ENCODE measurements at regions not wholly inside any gene's neighbourhood (a gene's known extent, or its start where the extent isn't known, plus 50 kb on each side); places are given as distances from the start of the nearest gene placed in this dataset.

DNA sequence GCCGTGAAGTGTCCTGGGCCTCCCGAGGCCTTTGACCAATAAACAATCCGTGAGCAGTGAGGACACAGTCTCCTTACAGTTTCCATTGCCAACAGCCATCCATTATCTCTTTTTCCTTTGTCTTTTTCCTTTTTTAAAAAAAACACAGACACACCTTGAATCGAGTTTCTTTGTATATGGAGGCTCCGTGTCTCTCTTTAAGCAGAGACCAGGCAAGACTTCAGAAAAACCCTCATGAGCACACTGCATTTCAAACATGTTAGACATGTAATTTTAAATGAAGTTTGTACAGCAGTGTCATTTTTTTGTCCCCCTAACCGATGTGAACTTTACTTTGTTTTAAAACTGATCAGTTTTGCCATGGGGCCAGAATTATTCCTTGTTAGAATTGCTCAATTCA lies 111.1 kb downstream of the SPTSSA start:
- DNase-seq (ENCODE audit: low read depth in 2 of 2) = no peak

DNA sequence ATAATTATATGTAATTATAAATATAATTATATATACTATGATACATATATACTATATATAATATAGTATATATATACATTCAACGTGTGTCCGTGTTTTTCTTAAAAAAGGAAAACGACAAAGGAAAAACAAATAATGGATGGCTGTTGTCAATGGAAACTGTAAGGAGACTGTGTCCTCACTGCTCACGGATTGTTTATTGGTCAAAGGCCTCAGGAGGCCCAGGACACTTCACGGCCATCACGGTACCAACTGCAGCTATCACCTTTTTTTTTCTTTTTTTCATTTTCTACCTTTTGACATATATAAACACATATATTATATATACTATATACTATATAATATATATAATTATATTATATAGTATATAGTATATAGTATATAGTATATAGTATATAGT lies 113.4 kb downstream of the SPTSSA start:
- no peak for DNase-seq (ENCODE audit: low read depth in 2 of 2)

DNA sequence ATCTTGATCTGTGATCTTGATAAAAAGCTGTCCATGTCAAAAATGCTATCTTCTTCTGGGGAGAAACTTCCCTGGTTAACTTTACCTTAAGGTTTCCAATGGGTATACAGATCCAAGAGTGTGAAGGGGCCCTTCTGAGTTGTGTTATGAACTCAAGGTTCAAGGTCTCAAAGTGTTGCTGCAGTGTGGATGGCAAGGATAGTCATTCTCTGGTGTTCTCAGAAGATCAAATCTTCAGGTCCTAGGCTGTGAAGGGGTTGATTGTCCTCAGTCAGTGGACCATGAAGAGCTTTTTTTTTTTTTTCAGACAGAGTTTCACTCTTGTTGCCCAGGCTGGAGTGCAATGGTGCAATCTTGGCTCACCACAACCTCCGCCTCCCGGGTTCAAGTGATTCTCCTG lies 114.4 kb downstream of the SPTSSA start:
- DNase-seq (ENCODE audit: low read depth in 2 of 2) = no peak

DNA sequence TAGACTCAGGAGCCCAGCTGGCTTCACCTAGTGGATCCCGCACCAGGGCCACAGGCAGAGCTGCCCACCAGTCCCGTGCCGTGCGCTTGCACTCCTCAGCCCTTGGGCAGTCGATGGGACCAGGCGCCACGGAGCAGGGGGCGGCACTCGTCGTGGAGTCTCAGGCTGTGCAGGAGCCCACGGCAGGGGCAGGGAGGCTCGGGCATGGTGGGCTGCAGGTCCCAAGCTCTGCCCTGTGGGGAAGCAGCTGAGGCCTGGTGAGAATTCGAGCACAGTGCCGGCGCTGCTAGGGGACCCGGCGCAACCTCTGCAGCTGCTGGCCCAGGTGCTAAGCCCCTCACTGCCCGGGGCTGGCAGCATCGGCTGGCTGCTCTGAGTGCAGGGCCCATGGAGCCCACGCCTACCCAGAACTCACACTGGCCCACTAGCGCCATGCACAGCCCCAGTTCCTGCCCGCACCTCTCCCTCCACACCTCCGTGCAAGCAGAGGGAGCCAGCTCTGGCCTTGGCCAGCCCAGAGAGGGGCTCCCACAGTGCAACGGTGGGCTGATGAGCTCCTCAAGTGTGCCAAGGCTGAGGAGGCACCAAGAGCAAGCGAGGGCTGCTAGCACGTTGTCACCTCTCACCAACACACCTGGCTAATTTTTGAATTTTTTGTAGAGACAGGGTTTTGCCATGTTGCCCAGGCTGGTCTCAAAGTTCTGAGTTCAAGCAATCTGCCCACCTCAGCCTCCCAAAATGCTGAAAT lies 116.1 kb downstream of the SPTSSA start:
- no peak for DNase-seq (ENCODE audit: low read depth in 2 of 2)

DNA sequence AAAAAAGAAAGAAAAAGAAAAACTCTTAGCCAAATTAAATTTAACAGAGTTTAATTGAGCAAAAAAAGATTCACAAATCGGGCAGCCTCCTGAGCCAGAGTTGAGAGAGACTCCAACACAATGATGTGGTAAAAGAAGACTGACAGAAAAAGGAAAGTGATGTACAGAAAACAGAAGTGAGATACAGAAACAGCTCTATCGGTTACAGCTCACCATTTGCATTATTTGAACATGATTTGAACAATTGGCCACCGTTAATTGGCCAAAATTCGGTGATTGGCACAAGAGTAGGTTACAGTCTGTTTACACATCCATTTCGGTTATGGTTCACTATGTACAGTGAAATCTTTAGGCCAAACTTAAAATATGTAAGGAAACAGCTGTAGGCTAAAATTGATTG lies 117.7 kb downstream of the SPTSSA start:
- DNase-seq (ENCODE audit: low read depth in 2 of 2) = no peak

DNA sequence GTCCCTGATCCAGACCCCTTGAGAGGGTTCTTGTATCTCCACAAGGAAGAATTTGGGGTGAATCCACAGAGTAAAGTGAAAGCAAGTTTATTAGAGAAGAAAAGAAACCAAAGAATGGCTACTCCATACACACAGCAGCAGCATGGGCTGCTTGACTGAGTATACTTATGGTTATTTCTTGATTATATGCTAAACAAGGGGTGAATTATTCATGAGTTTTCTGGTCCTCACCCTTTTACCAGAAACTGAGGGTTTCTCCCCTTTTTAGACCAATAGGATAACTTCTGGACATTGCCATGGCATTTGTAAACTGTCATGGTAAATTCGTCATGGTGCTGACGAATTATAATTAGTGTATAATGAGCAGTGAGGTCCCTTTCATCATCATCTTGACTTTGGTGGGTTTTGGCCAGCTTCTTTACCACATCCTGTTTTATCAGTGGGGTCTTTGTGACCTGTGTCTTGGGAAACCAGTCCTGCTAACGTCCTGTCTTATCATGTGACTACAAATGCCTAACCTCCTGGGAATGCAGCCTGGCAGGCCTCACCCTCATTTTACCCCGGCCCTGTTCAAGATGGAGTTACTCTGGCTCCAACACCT lies 121.9 kb downstream of the SPTSSA start:
- no peak for DNase-seq (ENCODE audit: low read depth in 2 of 2)

DNA sequence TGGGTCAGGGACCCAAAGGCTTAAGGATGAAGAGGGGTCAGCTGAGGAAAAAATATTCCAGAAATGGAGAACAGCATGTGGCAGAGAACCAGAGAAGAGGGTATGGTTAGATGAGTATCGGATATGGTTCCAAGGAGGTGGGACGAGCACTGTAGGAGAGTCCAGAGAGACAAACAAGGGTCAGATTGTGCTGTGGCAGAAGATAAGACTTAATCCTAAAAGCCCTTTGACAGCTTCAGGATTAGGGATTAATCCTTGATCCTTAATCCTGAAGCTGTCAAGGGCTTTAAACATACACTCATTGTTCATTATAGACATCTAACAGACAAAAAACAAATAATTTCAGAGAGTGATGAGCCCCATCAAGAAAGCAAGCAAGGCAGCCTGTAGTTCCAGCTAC lies 124.0 kb downstream of the SPTSSA start:
- DNase-seq (ENCODE audit: low read depth in 2 of 2) = no peak

DNA sequence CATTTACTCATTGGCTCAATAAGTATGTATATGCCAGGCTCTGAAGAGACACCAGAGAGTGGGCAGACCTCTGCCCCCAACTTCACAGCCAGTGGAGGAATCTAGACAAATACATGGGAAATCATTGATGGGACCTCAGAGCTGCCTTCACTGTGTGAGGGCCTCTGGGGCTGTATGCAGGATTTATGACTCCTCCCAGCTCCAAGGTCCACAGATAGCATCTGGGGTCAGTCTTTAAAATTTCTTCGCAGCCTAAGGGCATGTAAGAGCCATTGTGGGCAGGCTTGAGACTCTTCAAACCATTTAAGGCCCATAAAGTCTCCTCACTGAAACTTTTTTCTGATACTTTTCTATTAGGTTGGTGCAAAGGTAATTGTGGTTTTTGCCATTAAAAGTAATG lies 125.5 kb downstream of the SPTSSA start:
- DNase-seq (ENCODE audit: low read depth in 2 of 2) = no peak

DNA sequence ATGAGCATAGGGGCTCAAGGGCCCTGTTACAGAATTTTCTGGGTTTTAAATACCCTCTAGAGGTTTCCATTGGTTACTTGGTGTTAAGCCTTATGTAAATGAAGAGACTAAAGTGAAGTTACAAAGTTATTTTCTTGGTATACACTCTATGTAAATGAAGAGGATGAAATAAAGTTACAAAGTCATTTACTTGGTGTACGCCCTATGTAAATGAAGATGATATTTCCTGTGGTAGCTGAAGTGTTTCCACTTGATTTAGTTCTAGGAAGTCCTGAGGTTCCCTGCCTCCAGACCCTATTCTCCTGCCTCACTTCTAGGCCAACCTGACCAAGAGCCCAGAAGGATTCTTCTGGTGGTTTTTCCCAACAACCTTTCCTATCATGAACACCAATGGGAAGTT lies 126.1 kb downstream of the SPTSSA start:
- DNase-seq (ENCODE audit: low read depth in 2 of 2) = no peak

DNA sequence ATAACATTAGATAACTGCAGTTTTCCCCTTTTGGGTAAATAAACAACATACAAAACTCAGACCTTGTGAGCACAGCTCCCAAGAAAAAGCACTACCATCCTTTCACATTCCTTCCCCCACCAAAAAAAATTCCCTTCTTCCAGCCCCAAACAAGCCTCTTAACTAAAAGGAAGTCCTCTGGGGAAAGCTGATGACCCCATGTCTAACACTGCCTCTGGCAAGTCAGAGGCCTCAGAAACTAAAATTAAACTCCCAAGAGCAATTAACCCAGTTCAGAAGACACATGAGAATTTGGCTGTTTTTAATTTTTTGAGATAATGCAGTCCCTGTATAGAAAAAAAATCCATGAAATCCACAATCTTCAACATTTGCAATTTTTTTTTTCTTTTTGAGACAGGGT lies 127.7 kb downstream of the SPTSSA start:
- DNase-seq (ENCODE audit: low read depth in 2 of 2) = no peak

DNA sequence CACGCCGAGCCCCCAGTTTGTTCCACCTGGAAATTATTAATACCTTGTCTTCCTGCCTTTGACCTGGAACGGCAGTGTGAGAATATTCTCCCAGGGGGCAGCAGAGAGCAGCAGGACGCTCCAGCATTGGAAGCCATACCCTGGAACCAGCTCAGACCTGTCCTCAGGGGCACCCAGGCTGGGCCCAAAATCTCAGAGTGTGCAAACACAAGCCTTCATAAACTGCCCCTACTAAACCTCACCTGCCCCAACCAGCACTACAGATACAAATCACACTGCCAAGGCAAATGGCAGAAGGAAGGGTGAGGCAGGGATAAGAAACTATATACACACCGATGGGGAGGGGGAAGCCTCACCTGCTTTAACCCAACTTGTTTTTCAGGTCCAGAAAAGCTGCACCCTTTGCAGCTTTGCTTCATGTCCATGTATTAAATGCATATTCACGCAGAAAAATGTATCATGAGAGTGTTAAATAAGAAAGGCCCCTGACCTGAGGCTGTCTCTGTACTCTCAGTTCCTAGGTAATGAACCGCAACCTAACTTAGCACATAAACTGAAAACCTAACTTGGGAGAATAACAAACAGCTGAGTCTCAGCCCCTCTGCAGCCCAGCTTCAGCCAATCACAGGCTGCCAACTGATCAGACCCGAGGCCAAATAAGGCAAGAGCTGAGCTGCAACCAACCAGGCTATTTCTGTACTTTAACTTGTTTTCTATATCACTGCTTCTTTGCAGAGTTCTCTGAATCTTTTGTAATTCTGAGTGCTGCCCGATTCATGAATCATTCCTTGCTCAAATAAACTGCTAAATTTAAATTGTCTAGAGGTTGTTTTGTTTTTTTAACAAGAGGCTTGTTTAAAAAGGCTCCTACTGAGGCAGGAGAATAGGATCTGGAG lies 130.1 kb downstream of the SPTSSA start:
- peak; percentile 19 to 42 for DNase-seq (ENCODE audit: low read depth in 2 of 2)

DNA sequence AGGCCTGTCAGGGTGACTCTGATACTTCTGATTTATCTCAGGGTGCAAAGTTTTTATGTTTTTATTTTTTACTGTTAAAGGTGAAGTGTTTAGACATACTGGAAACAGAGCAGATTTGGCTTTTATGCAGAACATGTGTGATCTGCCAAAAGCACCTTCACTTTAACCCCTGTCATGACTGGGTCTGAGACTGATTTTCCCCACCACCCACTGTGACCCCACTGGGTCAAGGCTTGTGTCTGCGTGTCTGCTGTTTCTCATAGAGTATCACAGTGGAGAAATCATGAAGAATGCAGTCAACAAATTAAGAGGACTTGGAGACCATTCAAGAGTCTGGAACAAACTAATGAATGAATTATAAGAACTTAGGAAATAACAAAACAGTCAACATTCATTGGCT lies 131.2 kb downstream of the SPTSSA start:
- DNase-seq (ENCODE audit: low read depth in 2 of 2) = no peak

DNA sequence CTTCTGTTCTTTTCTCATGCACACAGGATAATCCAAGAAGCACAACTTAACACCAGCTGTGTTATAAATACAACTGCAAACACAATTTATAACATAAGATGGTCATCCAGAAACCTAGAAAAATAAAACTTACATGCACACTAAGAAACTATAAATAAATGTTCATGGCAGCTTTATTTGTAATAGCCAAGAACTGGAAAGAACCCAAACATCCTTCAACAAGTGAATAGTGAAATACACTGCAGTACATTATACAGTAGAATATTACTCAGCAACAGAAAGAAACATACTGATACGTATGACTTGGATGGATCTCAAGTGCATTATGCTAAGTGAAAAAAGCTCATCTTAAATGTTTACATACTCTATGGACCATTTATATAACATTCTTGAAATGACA lies 132.7 kb downstream of the SPTSSA start:
- no peak for DNase-seq (ENCODE audit: low read depth in 2 of 2)

DNA sequence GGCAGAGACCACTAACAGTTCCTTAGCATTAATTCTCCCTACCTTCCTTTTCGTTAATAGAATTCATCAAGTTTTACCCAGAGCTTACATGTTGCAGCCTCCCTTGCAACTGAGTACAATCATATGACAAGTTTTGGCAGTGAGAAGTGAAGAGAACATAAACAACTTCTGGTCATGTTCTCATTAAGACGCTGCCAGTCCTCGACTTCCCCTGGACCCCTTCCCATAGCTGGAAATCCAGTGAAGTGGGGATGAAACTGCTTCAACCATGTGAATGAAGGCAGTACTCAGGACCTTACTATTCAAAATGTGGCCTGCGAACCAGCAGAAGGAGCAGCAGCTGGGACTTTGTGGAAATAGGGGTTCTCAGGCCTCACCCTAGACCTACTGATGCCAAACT lies 133.9 kb downstream of the SPTSSA start:
- no peak for DNase-seq (ENCODE audit: low read depth in 2 of 2)

DNA sequence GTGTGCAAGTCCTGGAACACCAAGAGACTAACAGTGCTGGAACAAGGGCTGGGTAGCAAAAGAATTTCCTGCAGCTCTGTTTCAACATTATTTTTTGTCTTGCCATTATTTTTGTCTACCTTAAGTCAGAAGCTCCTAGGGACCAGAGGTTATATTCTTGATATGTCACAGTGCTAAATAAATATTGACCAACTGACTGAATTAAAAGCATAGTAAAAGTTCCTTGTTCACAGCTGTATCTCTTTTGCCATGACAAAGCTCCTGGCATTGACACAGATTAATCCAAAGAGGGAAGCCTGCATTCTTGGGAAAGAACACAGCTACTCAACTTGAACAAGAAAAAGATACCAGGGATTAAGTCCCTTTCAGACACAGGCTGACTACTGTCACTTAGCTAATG lies 136.5 kb downstream of the SPTSSA start:
- DNase-seq (ENCODE audit: low read depth in 2 of 2) = no peak

DNA sequence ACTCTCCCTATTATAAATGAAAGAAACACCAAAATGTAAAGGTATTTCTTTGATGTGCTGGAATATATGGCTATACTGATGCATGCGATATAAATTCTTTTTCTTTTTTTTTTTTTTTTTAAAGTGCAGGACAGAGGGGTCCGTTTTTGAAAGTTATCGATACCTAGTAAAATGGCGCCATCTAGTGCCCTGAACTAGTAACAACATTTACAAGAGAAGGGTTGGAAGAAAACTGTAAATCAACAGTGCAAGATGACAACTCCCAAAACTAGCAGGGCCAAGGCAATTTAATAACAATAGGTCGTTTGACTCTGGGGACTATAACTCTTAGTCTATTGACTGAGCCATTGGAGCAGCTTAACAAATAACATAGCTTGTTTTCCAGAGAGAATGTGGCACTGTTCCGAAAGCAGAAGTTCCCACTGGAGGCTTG lies 137.7 kb downstream of the SPTSSA start:
- peak in 1 of 2 donors; percentile 10 for DNase-seq (ENCODE audit: low read depth in 2 of 2)

DNA sequence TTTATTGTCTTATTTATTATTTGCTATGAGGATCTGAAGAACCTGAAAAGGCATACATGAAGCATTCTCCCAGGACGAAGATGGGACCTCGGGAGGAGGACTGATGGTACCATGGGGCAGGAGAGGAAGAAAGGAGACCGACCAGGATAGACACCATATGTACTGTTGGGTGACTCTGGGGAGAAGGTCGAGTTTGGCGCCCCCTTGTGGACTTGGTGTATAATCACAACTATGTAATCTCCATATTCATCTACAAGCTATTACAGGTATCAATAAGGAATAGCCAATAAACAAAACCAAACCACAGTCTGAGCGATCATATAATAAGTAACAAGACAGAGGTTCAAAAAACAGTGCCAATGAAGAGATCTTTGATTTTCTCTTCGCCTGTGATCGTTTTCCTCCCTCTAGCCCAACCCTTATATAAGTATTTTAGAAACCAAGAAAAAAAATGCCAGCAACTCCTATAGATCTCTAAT lies 139.1 kb downstream of the SPTSSA start:
- peak; percentile 45 to 56 for DNase-seq (ENCODE audit: low read depth in 2 of 2)

DNA sequence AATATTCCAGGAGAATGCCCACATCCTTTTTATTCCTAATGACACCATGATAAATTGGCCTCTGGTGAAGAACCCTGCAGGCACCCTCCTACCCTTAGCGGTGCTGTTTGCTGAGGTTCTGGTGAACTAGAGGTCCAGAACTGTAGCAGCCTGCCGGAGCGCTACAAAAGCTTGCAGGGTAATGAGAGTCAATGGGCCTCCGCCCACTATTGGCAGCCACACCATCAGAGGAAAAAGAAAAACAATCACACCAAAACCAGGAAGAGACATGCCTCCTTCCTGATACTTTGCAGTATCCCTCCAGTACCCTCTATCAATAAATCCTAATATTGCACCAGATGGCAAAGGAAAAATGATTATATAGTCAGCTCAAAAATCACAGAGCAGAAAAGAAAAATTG lies 142.9 kb downstream of the SPTSSA start:
- no peak for DNase-seq (ENCODE audit: low read depth in 2 of 2)

DNA sequence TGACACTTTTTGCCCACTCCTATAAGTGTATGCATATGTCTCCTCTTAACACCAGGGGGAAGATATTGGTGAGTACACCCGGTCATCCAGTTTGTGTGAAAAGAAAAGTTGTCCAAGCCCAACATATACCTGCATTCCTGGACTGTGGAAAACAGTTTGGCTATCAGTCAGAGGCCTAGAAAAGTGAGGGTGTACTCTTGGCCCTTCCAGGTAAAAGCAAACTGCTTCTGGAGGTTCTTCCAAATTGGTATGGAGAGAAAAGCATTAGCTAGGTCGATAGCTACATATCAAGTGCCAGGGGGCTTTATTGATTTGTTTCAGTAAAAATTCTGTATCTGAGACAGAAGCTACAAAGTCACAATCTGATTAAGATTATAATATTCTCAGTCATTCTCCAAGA lies 144.0 kb downstream of the SPTSSA start:
- no peak for DNase-seq (ENCODE audit: low read depth in 2 of 2)

DNA sequence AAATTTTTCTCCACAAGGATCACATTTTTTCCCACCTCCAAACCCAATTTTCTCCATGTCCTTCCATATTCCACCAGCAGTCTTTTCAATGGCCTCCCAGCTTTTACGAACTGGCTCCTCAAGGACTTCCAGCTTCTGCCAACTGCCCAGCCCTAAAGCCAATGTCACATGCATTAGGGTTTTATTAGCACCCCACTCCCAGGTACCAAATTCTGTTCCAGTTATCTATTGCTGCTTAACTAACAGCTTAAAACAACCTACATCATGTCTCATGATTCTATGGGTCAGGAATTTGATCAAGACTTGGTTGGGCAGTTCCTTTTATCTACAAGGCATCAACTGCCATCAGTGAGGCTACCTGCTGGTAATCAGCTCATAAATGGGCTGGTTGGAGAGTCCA lies 151.3 kb downstream of the SPTSSA start:
- DNase-seq (ENCODE audit: low read depth in 2 of 2) = no peak

DNA sequence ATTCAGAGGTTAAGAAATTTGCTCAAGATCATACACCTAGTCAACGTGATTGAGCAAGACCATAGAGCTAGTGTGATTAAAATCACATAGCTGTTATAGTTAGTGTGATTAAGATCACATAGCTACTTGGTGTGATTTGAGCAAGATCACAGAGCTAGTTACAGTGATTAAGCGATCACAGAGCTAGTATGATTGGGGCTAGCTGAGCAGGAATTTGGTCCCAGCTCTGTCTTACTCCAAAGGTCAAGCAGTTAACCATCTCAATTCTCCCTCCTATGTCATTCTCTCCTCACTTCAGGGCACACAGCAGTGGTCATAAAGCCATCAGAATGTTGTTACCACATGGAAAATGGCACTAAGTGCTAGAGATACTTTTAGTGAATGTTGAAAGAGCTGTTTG lies 158.2 kb downstream of the SPTSSA start:
- DNase-seq (ENCODE audit: low read depth in 2 of 2) = no peak

DNA sequence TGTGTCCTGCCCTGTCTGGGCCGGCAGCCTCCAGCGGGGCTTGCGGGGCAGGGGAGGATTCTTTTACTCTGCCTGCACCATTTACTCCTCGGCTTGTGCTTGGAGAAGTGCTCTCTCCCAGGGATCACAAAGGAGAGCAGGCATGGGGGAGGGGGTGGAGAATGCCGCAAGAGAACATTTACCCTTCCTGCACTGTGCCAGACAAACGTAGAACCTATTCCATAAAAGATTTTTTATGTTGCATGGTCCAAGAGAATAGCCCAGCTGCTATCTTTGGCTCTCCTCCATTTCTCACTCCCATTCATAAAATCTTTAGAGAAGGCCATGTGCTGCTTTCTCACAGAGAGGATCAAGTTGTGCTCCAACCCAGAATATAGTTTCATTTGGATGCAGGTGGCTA lies 159.4 kb downstream of the SPTSSA start:
- no peak for DNase-seq (ENCODE audit: low read depth in 2 of 2)
